ENCODE measurements at regions not wholly inside any gene's neighbourhood (a gene's known extent, or its start where the extent isn't known, plus 50 kb on each side); places are given as distances from the start of the nearest gene placed in this dataset.

DNA sequence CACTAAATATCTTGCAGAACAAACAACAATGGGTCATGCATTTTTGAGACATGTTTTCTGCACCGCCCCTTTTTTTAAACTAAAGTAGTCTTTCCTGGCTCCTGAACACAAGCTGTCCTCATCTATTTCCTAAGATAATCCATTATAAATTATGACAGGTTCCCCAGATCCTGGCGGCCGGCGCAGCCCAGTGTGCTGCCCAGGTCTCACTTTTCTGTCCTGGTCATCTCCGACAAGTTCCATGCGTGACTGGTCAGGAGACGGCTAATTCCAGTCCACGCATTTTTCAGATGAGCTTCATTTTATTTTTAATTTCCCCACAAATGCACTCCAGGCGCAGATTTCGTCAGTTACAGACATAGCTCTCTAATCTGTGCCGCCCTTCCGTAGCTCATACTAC, 92.9 kb upstream of the EGFLAM start:
- TF ChIP-seq ZSCAN30 (tag by site-specific recombination; IDR thresholded peaks at IDR 0.05) (no peak), CTCF (tag by site-specific recombination; IDR thresholded peaks at IDR 0.05) (no peak), ZNF600 (tag by site-specific recombination; IDR thresholded peaks at IDR 0.05) (no peak), ZNF184 (tag by site-specific recombination; IDR thresholded peaks at IDR 0.05) (no peak)

All from HEK293 (cell line).